ENCODE measurements at regions not wholly inside any gene's neighbourhood (a gene's known extent, or its start where the extent isn't known, plus 50 kb on each side); places are given as distances from the start of the nearest gene placed in this dataset.

GRCh38 chr7:41590986-41591385 is 111.9 kb downstream of the INHBA start:
- intact Hi-C loops (cut with micrococcal nuclease; ENCODE audit: unreplicated experiment): no loop called here
- no peak for DNase-seq (ENCODE audit: low spot score)
- POLR2A ChIA-PET: no interaction called here
- H3K9me3 ChIP-seq (ENCODE audit: low read length): no peaks in the 10 kb centered on the region
- no peak overlapping the region for H3K27ac ChIP-seq (ENCODE audit: low read depth, low read length, poor library complexity, severe bottlenecking)
- no TSS peak for BruUV-seq (replicated peaks)
- H3K9me2 ChIP-seq (ENCODE audit: insufficient read depth, low read length): no peaks in the 10 kb centered on the region
- H2AFZ ChIP-seq (ENCODE audit: low read length): no peak overlapping the region
- no peak overlapping the region for H3K4me3 ChIP-seq (ENCODE audit: low read depth, low read length, poor library complexity, severe bottlenecking)
- H3K4me2 ChIP-seq (ENCODE audit: low read length): no peak overlapping the region
- TF ChIP-seq EZH2phosphoT487 (IDR thresholded peaks at IDR 0.05; ENCODE audit: borderline replicate concordance, low read depth, low read length): no peak
- TF ChIP-seq, protein P1, sequence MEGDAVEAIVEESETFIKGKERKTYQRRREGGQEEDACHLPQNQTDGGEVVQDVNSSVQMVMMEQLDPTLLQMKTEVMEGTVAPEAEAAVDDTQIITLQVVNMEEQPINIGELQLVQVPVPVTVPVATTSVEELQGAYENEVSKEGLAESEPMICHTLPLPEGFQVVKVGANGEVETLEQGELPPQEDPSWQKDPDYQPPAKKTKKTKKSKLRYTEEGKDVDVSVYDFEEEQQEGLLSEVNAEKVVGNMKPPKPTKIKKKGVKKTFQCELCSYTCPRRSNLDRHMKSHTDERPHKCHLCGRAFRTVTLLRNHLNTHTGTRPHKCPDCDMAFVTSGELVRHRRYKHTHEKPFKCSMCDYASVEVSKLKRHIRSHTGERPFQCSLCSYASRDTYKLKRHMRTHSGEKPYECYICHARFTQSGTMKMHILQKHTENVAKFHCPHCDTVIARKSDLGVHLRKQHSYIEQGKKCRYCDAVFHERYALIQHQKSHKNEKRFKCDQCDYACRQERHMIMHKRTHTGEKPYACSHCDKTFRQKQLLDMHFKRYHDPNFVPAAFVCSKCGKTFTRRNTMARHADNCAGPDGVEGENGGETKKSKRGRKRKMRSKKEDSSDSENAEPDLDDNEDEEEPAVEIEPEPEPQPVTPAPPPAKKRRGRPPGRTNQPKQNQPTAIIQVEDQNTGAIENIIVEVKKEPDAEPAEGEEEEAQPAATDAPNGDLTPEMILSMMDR (conservative IDR thresholded peaks at IDR 0.05; ENCODE audit: low read length): no peak
- H3K36me3 ChIP-seq (ENCODE audit: insufficient read depth, low read length): no peaks in the 10 kb centered on the region
- CTCF ChIA-PET (ENCODE audit: unreplicated experiment): no interaction called here
- no peaks in the 10 kb centered on the region for H3K79me2 ChIP-seq (ENCODE audit: insufficient read depth, low read depth, low read length)
- no peaks in the 10 kb centered on the region for H4K20me1 ChIP-seq (ENCODE audit: insufficient read depth, low read length)
- no peaks in the 10 kb centered on the region for H3K4me1 ChIP-seq (ENCODE audit: insufficient read depth, low read length, poor library complexity, severe bottlenecking)

DNA sequence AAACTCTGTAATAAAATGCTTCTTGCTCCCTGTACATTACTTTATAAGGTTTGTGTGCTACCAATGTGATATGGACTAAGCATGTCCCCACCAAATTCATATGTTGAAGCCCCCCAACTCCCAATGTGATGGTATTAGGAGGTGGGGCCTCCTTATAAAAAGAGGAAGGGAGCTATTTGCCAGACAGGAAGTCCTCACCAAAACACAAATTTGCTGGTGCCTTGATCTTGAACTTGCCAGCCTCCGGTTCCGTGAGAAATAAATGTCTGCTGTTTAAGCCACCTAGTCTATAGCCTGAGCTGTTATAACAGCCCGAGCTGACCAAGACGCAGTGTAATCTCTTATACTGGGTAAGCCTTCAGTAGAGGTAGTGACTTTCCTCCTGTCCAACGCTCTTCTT is 114.5 kb downstream of the INHBA start:
- Histone ChIP-seq H3K4me1 (ENCODE audit: insufficient read depth, low read length, poor library complexity, severe bottlenecking) (no peaks in the 10 kb centered on the region), H3K4me2 (ENCODE audit: low read length) (no peak overlapping the region), H3K36me3 (ENCODE audit: insufficient read depth, low read length) (no peaks in the 10 kb centered on the region), H3K79me2 (ENCODE audit: insufficient read depth, low read depth, low read length) (no peaks in the 10 kb centered on the region), H4K20me1 (ENCODE audit: insufficient read depth, low read length) (no peaks in the 10 kb centered on the region), H3K4me3 (ENCODE audit: low read depth, low read length, poor library complexity, severe bottlenecking) (no peak overlapping the region), H3K9me3 (ENCODE audit: low read length) (no peaks in the 10 kb centered on the region), H2AFZ (ENCODE audit: low read length) (no peak overlapping the region), H3K27ac (ENCODE audit: low read depth, low read length, poor library complexity, severe bottlenecking) (no peak overlapping the region), H3K9me2 (ENCODE audit: insufficient read depth, low read length) (no peaks in the 10 kb centered on the region)
- no peak for DNase-seq (ENCODE audit: low spot score)
- ChIA-PET CTCF (ENCODE audit: unreplicated experiment) (no interaction called here), POLR2A (no interaction called here)
- intact Hi-C loops (cut with micrococcal nuclease; ENCODE audit: unreplicated experiment): no loop called here
- BruUV-seq (replicated peaks): no TSS peak
- TF ChIP-seq, protein P1 (conservative IDR thresholded peaks at IDR 0.05; ENCODE audit: low read length): no peak

GRCh38 chr7:41586931-41587640 is 115.8 kb downstream of the INHBA start:
- Histone ChIP-seq H3K9me2 (ENCODE audit: insufficient read depth, low read length) (no peaks in the 10 kb centered on the region), H3K4me3 (ENCODE audit: low read depth, low read length, poor library complexity, severe bottlenecking) (no peak overlapping the region), H3K9me3 (ENCODE audit: low read length) (no peaks in the 10 kb centered on the region), H3K36me3 (ENCODE audit: insufficient read depth, low read length) (no peaks in the 10 kb centered on the region), H4K20me1 (ENCODE audit: insufficient read depth, low read length) (no peaks in the 10 kb centered on the region), H2AFZ (ENCODE audit: low read length) (no peak overlapping the region), H3K4me2 (ENCODE audit: low read length) (no peak overlapping the region), H3K79me2 (ENCODE audit: insufficient read depth, low read depth, low read length) (no peaks in the 10 kb centered on the region), H3K4me1 (ENCODE audit: insufficient read depth, low read length, poor library complexity, severe bottlenecking) (no peaks in the 10 kb centered on the region), H3K27ac (ENCODE audit: low read depth, low read length, poor library complexity, severe bottlenecking) (no peak overlapping the region)
- ChIA-PET POLR2A (no interaction called here), CTCF (ENCODE audit: unreplicated experiment) (no interaction called here)
- intact Hi-C loops (cut with micrococcal nuclease; ENCODE audit: unreplicated experiment): no loop called here
- TF ChIP-seq, protein P1 (conservative IDR thresholded peaks at IDR 0.05; ENCODE audit: low read length): no peak
- TF ChIP-seq EZH2phosphoT487 (IDR thresholded peaks at IDR 0.05; ENCODE audit: borderline replicate concordance, low read depth, low read length): no peak
- no TSS peak for BruUV-seq (replicated peaks)
- DNase-seq (ENCODE audit: low spot score): no peak
